DOHH2 (cell line): ENCODE measurements at regions not wholly inside any gene's neighbourhood (a gene's known extent, or its start where the extent isn't known, plus 50 kb on each side); places are given as distances from the start of the nearest gene placed in this dataset.

Experiments
- H3F3A ChIP-seq: fragments of 200-600 bp; sonication (generic), shearing (Covaris generic); 2 replicates; pipeline ENCODE4 v1.6.0; 2016; ENCODE audit warnings: antibody characterized with exemption, mild to moderate bottlenecking; ENCODE audit not compliant: control insufficient read depth, insufficient read depth
- H3K27ac ChIP-seq: fragments of 200-600 bp; sonication (generic); 2 replicates; pipeline ENCODE4 v1.5.1; 2014; ENCODE audit warnings: low read depth, mild to moderate bottlenecking, low read length, moderate library complexity
- H3K27me3 ChIP-seq: fragments of 200-600 bp; sonication (generic); 2 replicates; pipeline ENCODE4 v1.6.1; 2014; ENCODE audit warnings: mild to moderate bottlenecking, low read length, mixed read lengths; ENCODE audit not compliant: control insufficient read depth
- H3K36me3 ChIP-seq: fragments of 200-600 bp; sonication (generic); 2 replicates; pipeline ENCODE4 v1.6.1; 2014; ENCODE audit warnings: mild to moderate bottlenecking, low read length, moderate library complexity, mixed read lengths; ENCODE audit not compliant: control insufficient read depth
- H3K4me1 ChIP-seq: fragments of 200-600 bp; sonication (generic); 2 replicates; pipeline ENCODE4 v1.6.1; 2014; ENCODE audit warnings: mild to moderate bottlenecking, low read length, mixed read lengths; ENCODE audit not compliant: control insufficient read depth
- H3K4me2 ChIP-seq: fragments of 200-600 bp; sonication (generic); 2 replicates; pipeline ENCODE4 v1.6.0; 2014; ENCODE audit warnings: mild to moderate bottlenecking, low read length, moderate library complexity
- H3K4me3 ChIP-seq: fragments of 200-600 bp; sonication (generic); 2 replicates; pipeline ENCODE4 v1.5.1; 2014; ENCODE audit warnings: mild to moderate bottlenecking, low read length, mixed read lengths
- H3K79me2 ChIP-seq: fragments of 200-600 bp; sonication (generic); 2 replicates; pipeline ENCODE4 v1.6.1; 2014; ENCODE audit warnings: mild to moderate bottlenecking, low read length, mixed read lengths; ENCODE audit not compliant: control insufficient read depth
- H3K9me2 ChIP-seq: fragments of 200-600 bp; sonication (generic); replicated peaks from 2 replicates; pipeline ENCODE4 v1.6.1; 2014; ENCODE audit warnings: mild to moderate bottlenecking, low read length, mixed read lengths; ENCODE audit not compliant: control insufficient read depth
- H3K9me3 ChIP-seq: fragments of 200-600 bp; sonication (generic); 2 replicates; pipeline ENCODE4 v1.6.1; 2014; ENCODE audit warnings: antibody characterized with exemption, low read length, mixed read lengths; ENCODE audit not compliant: control insufficient read depth, insufficient read depth
- H4K20me1 ChIP-seq: fragments of 200-600 bp; sonication (generic); 2 replicates; pipeline ENCODE4 v1.6.0; 2014; ENCODE audit warnings: low read depth, mild to moderate bottlenecking, antibody characterized with exemption, low read length, moderate library complexity; ENCODE audit not compliant: control insufficient read depth, insufficient read depth
- CTCF ChIP-seq: fragments of 200-600 bp; sonication (generic); IDR thresholded peaks from one replicate; pipeline ENCODE4 v1.5.1; 2014; ENCODE audit warnings: antibody characterized with exemption, mild to moderate bottlenecking, low read depth, low read length; ENCODE audit not compliant: poor library complexity, severe bottlenecking
- EZH2phosphoT487 ChIP-seq: fragments of 200-600 bp; sonication (generic); IDR thresholded peaks from 2 replicates; pipeline ENCODE4 v1.6.1; 2017; ENCODE audit warnings: borderline replicate concordance, mild to moderate bottlenecking, antibody characterized with exemption, low read length, moderate library complexity, mixed read lengths

GRCh38 chr9:78882481-78882880 lies 585.6 kb downstream of the PSAT1 start:
- Histone ChIP-seq H3K36me3 (no peaks in the 10 kb centered on the region), H3K9me2 (no peaks in the 10 kb centered on the region), H4K20me1 (no peaks in the 10 kb centered on the region), H3K79me2 (no peaks in the 10 kb centered on the region), H3K4me2 (no peak overlapping the region), H3K27ac (no peak overlapping the region), H3K4me1 (no peaks in the 10 kb centered on the region), H3K27me3 (no peaks in the 10 kb centered on the region), H3K4me3 (no peak overlapping the region), H3K9me3 (no peaks in the 10 kb centered on the region), H3F3A (no peaks in the 10 kb centered on the region)
- TF ChIP-seq CTCF = no peak
- TF ChIP-seq EZH2phosphoT487 = no peak

GRCh38 chr9:78884611-78885150 lies 587.8 kb downstream of the PSAT1 start:
- no peaks in the 10 kb centered on the region for H3K79me2 ChIP-seq
- H3K36me3 ChIP-seq = no peaks in the 10 kb centered on the region
- no peak overlapping the region for H3K4me3 ChIP-seq
- no peaks in the 10 kb centered on the region for H3F3A ChIP-seq
- H3K27ac ChIP-seq = no peak overlapping the region
- H3K9me3 ChIP-seq = no peaks in the 10 kb centered on the region
- H4K20me1 ChIP-seq = no peaks in the 10 kb centered on the region
- TF ChIP-seq EZH2phosphoT487 (no peak), CTCF (no peak)
- H3K27me3 ChIP-seq = no peaks in the 10 kb centered on the region
- H3K4me1 ChIP-seq = no peaks in the 10 kb centered on the region
- no peak overlapping the region for H3K4me2 ChIP-seq
- no peaks in the 10 kb centered on the region for H3K9me2 ChIP-seq

- Histone ChIP-seq H3K4me3 (no peak overlapping the region), H3K27me3 (no peaks in the 10 kb centered on the region), H3K4me2 (no peak overlapping the region), H3K27ac (no peak overlapping the region), H3K79me2 (no peaks in the 10 kb centered on the region), H3K36me3 (no peaks in the 10 kb centered on the region), H3K4me1 (no peaks in the 10 kb centered on the region), H3F3A (no peaks in the 10 kb centered on the region), H3K9me2 (no peaks in the 10 kb centered on the region), H4K20me1 (no peaks in the 10 kb centered on the region), H3K9me3 (no peaks in the 10 kb centered on the region)
- no peak for TF ChIP-seq EZH2phosphoT487
- TF ChIP-seq CTCF = no peak
These were observed 595.3 kb downstream of the PSAT1 start for GRCh38 chr9:78892182-78892581.
